Stimulated activated CD8-positive, alpha-beta memory T cell treated with anti-CD3 and anti-CD28 coated beads, Interleukin-15, amount 100 ng/mL, for 1 hour (primary cell): ENCODE measurements at regions not wholly inside any gene's neighbourhood (a gene's known extent, or its start where the extent isn't known, plus 50 kb on each side); places are given as distances from the start of the nearest gene placed in this dataset.

Experiments
- DNase-seq: peaks from one replicate; pipeline ENCODE4 v3.0.0-alpha.2; 2020; ENCODE audit warnings: low read depth

- DNase-seq, result no peak
These were observed 55.5 kb downstream of the INHBB start for GRCh38 chr2:120401275-120402066.

GRCh38 chr2:120402067-120402433 lies 56.1 kb downstream of the INHBB start:
- no peak for DNase-seq

GRCh38 chr2:120402508-120402907 lies 56.6 kb downstream of the INHBB start:
- DNase-seq, result no peak

GRCh38 chr2:120403261-120403660 lies 57.3 kb downstream of the INHBB start:
- DNase-seq, result no peak

- DNase-seq, result no peak
These were observed 57.7 kb downstream of the INHBB start for GRCh38 chr2:120403676-120404075.

GRCh38 chr2:120404274-120404673 lies 58.3 kb downstream of the INHBB start:
- no peak for DNase-seq

GRCh38 chr2:120404941-120405758 lies 59.2 kb downstream of the INHBB start:
- no peak for DNase-seq

GRCh38 chr2:120405759-120406099 lies 59.8 kb downstream of the INHBB start:
- no peak for DNase-seq

- DNase-seq, result no peak
These were observed 60.6 kb downstream of the INHBB start for GRCh38 chr2:120406566-120406965.

GRCh38 chr2:120410487-120410886 lies 64.6 kb downstream of the INHBB start:
- DNase-seq, result no peak

GRCh38 chr2:120415060-120415459 lies 69.1 kb downstream of the INHBB start:
- DNase-seq, result no peak

- DNase-seq, result no peak
These were observed 70.0 kb downstream of the INHBB start for GRCh38 chr2:120415728-120416509.

- no peak for DNase-seq
These were observed 72.3 kb downstream of the INHBB start for GRCh38 chr2:120418174-120418787.

- DNase-seq, result no peak
These were observed 73.1 kb downstream of the INHBB start for GRCh38 chr2:120419073-120419472.

- no peak for DNase-seq
These were observed 74.0 kb downstream of the INHBB start for GRCh38 chr2:120419955-120420354.

- DNase-seq, result no peak
These were observed 75.3 kb downstream of the INHBB start for GRCh38 chr2:120421126-120421829.

GRCh38 chr2:120421830-120422175 lies 75.9 kb downstream of the INHBB start:
- no peak for DNase-seq

GRCh38 chr2:120422465-120423160 lies 76.7 kb downstream of the INHBB start:
- DNase-seq, result no peak

GRCh38 chr2:120423167-120423943 lies 77.4 kb downstream of the INHBB start:
- DNase-seq, result no peak

- DNase-seq, result no peak
These were observed 78.4 kb downstream of the INHBB start for GRCh38 chr2:120424274-120424796.
